ENCODE measurements at regions not wholly inside any gene's neighbourhood (a gene's known extent, or its start where the extent isn't known, plus 50 kb on each side); places are given as distances from the start of the nearest gene placed in this dataset.
A peak's percentile ranks its signal among the peaks of the same experiment; 100 is the strongest.

DNA sequence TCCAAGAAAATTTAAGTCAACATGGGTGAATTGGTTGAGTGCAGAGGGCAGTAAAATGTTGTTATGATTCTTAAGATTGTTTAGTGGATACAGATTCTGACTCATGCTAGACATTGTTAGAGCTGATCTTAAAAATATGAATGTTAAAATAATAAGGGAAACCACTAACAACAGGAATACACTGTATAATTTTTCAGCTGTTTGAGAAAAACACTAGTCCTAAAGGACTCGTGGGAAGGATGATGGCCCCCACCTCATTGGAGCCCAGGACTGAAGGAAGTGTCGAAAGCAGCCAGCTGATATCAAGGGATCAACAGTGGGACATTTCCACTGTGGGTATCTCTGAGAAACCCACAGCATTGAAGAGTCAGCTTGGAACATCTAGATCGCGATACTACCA, 82.9 kb upstream of the SCAF11 start:
- TF ChIP-seq, protein P1, sequence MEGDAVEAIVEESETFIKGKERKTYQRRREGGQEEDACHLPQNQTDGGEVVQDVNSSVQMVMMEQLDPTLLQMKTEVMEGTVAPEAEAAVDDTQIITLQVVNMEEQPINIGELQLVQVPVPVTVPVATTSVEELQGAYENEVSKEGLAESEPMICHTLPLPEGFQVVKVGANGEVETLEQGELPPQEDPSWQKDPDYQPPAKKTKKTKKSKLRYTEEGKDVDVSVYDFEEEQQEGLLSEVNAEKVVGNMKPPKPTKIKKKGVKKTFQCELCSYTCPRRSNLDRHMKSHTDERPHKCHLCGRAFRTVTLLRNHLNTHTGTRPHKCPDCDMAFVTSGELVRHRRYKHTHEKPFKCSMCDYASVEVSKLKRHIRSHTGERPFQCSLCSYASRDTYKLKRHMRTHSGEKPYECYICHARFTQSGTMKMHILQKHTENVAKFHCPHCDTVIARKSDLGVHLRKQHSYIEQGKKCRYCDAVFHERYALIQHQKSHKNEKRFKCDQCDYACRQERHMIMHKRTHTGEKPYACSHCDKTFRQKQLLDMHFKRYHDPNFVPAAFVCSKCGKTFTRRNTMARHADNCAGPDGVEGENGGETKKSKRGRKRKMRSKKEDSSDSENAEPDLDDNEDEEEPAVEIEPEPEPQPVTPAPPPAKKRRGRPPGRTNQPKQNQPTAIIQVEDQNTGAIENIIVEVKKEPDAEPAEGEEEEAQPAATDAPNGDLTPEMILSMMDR (IDR thresholded peaks at IDR 0.05; ENCODE audit: insufficient read depth, low read length, severe bottlenecking), result no peak
- no peaks in the 10 kb centered on the region for H3K36me3 ChIP-seq (ENCODE audit: control insufficient read depth, insufficient read depth, low read length)
- DNase-seq (ENCODE audit: low read depth) (no peak), FAIRE-seq (no peak)
- no peak overlapping the region for H3K4me3 ChIP-seq (ENCODE audit: low read depth, low read length)
- H3K27me3 ChIP-seq (ENCODE audit: control insufficient read depth, insufficient read depth, low read length), result no peaks in the 10 kb centered on the region

DNA sequence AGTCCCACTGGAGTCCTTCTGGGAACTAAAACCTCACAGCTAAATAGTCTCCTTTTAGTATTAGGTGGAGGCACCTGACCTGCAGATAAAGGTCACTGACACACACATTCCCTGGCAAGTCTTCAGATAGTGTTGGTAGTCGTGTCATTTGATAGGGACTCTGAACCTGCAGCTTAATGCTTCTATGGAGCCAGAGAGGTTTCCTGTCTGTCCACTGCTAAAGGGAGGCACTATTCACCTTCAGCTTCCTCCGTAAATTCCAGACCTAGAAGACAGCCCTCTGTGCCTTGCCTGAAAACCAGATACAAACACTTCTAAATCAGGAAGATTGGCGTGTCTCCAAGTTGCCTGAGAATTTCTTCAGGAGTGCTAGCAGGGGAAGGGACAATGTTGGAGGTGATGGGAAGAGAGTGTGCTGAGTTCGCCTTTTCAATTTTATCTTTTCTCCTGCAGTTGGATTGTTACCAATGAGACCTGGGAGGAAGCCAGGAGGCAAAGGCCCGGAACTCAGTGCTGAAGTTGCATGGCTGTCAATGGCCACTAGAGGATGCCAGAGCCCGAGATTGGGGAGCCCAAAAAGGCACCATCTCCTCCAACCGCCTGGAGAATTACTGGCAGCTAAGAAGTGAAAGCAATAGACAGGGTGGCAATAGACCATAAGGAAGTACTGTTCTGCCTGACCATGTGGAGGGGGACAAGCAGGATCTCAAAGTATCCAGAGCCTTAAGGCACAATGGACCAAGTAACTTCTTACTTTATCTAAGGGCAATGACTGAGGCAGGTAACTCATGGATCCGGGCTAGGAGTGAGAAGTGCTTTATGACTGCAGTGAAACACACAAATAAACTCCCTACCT, 81.6 kb upstream of the SCAF11 start:
- H3K4me3 ChIP-seq (ENCODE audit: low read depth, low read length), result no peak overlapping the region
- H3K36me3 ChIP-seq (ENCODE audit: control insufficient read depth, insufficient read depth, low read length), result no peaks in the 10 kb centered on the region
- no peaks in the 10 kb centered on the region for H3K27me3 ChIP-seq (ENCODE audit: control insufficient read depth, insufficient read depth, low read length)
- DNase-seq (ENCODE audit: low read depth), result peak; percentile 66
- TF ChIP-seq, protein P1 (IDR thresholded peaks at IDR 0.05; ENCODE audit: insufficient read depth, low read length, severe bottlenecking), result peak; percentile 99
- peak; percentile 83 for FAIRE-seq

DNA sequence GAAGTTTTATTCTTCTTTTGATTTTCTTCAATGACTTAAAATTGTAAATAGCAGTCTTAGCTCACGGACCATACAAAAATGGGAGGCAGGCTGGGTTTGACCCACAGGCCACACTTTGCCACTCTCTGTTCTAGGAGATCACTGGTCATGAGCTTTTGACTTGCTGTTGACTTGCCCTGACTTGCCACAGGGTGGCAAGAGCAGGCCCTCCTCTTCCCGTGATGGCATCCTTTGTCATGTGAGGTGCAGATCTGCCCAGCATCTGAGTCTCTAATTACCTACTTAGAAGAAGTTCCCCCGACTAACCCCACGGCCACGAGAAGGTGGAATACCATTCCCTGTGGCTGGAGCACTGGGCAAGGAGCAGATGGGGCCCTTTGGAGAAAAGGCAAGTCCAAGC, 81.0 kb upstream of the SCAF11 start:
- no peaks in the 10 kb centered on the region for H3K27me3 ChIP-seq (ENCODE audit: control insufficient read depth, insufficient read depth, low read length)
- no peak overlapping the region for H3K4me3 ChIP-seq (ENCODE audit: low read depth, low read length)
- H3K36me3 ChIP-seq (ENCODE audit: control insufficient read depth, insufficient read depth, low read length), result no peaks in the 10 kb centered on the region
- TF ChIP-seq, protein P1 (IDR thresholded peaks at IDR 0.05; ENCODE audit: insufficient read depth, low read length, severe bottlenecking), result peak; percentile 14
- FAIRE-seq (no peak), DNase-seq (ENCODE audit: low read depth) (peak; percentile 75)

DNA sequence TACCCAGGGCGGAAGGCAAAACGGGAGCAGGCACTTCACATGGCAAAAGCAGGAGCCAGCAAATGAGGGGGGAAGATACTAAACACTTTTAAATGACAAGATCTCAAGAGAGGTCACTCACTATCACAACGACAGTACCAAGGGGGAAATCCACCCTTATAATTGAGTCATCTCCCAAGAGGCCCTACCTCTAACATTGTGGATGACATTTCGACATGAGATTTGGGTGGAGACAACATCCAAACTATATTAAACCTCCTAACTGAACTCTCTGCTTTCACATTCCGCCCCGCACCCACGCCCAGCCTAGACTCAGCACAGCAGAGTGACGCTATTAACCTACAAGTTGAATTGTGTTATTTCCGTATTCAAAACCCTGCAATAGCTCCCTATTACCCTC, 76.7 kb upstream of the SCAF11 start:
- no peak for FAIRE-seq
- TF ChIP-seq, protein P1 (IDR thresholded peaks at IDR 0.05; ENCODE audit: insufficient read depth, low read length, severe bottlenecking), result no peak
- Histone ChIP-seq H3K36me3 (ENCODE audit: control insufficient read depth, insufficient read depth, low read length) (no peaks in the 10 kb centered on the region), H3K4me3 (ENCODE audit: low read depth, low read length) (no peak overlapping the region), H3K27me3 (ENCODE audit: control insufficient read depth, insufficient read depth, low read length) (no peaks in the 10 kb centered on the region)
- no peak for DNase-seq (ENCODE audit: low read depth)

DNA sequence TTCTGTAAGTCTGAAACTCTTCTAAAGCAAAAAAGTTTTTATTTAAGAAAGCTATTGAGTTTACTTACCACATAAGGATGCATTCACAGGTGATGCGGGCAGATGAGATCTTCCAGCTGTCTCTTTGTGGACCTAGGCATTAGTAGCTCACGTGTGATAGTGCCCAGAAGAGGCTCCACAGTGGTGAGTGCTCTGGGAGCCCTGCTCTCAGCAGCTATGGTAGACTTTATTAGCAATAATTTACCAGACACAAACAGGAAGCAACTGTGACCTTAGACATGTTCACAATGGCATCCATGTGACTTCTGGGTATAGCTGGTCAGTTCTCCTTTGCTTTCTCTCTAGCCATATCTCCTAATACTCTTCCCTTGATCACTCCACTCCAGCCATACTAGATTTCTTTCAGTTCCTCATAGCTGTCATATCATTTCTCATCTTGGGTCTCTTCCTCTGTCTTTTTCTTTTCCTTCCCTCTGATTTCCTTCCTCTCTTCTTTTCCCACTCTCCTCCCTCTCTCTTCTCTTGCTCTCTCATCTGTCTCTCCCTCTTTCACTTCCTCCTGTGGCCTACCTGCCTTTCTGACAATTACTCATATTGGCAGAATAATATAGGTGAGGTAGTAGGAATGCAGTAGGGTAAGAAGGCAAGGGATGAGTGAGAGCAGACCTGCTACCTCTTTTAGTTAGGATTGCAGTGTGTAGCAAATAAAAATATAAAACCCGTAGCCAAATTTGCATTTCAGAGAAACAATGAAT, 75.2 kb upstream of the SCAF11 start:
- Histone ChIP-seq H3K27me3 (ENCODE audit: control insufficient read depth, insufficient read depth, low read length) (no peaks in the 10 kb centered on the region), H3K4me3 (ENCODE audit: low read depth, low read length) (no peak overlapping the region), H3K36me3 (ENCODE audit: control insufficient read depth, insufficient read depth, low read length) (no peaks in the 10 kb centered on the region)
- TF ChIP-seq, protein P1 (IDR thresholded peaks at IDR 0.05; ENCODE audit: insufficient read depth, low read length, severe bottlenecking), result no peak
- FAIRE-seq, result no peak
- DNase-seq (ENCODE audit: low read depth), result peak; percentile 27

Measured in bronchial epithelial cell (primary cell).